HTR-8/SVneo (cell line): ENCODE measurements at regions not wholly inside any gene's neighbourhood (a gene's known extent, or its start where the extent isn't known, plus 50 kb on each side); places are given as distances from the start of the nearest gene placed in this dataset.

Experiments used
- DNase-seq: peaks from one replicate; pipeline ENCODE4 v3.0.0; 2011; ENCODE audit warnings: low spot score, mixed read lengths; ENCODE audit not compliant: insufficient read length
- FAIRE-seq: peaks from 2 replicates; lab custom pipeline; 2011; peaks lifted over from hg19 to GRCh38; lab: Jason Lieb, UNC

DNA sequence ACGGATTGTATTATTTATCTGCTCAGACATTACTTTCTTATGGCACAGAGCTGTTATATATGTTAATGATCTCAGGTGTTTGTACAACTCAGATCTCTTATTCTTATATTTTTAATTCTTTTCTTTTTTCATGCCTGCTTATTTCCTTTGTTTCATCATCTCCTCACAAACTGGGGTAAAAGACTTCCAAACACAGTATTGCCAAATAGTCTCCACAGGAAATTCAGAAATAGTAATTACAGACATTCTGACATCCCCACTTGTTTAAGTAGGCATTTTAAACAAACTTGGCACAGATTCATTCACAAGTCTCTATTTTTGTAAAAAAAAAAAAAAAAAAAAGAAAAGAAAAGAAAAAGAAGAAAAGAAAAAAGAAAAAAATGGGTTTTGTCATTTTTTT is 129.7 kb upstream of the USP38 start:
- DNase-seq (no peak), FAIRE-seq (no peak)

DNA sequence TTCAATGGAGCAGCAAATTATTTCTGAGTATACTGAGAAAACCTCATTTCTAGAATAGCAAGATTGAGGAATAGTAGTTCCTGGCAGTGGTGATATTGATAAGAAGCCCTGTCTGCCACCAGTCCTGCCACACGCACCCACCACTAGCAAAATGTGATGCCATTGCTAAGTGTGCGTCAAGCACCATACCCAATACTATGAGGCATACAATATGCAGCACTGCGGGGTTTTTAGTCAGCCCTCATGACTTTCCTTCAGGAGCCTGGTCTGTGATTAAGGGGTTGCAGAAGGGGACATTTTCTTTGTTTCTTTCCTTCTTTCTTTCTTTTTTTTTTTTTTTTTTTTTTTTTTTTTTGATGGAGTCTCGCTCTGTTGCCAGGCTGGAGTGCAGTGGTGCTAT is 128.7 kb upstream of the USP38 start:
- FAIRE-seq: no peak
- no peak for DNase-seq

DNA sequence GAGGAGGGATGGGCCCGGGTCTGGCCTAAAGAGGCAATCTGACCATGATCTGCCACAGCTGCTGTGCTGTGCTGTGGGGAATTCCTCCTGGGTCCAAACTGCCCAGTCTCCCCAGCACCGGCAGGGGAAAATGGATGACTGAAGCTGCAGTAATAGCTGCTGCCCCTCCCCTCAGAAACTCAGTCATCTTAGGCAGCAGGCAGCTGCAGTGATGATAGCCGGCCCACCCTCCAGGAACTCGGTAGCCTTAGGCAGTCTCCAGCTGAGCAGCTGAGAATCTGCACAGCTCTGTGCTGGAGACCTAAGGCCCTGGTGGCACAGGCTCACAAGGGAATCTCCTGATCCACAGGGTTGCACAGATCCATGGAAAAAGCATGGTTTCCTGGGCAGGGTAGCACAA is 113.4 kb upstream of the USP38 start:
- FAIRE-seq (no peak), DNase-seq (no peak)

DNA sequence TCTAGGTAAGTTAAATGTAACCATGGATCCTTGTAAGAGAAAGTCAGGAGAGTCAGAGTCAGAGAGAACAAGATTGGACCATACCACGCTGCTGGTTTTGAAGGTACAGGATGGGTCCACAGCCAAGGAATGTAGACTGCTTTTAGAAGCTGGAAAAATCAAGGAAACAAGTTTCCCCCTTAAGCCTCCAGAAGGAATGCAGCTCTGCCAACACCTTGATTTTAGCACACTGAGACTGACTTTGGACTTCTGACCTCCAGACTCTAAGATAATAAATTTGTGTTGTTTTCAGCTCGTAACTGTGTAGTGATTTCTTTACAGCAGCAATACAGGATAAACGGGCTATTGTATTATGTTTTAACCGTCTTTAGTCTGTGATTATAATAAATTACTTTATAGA is 108.0 kb upstream of the USP38 start:
- no peak for DNase-seq
- no peak for FAIRE-seq

DNA sequence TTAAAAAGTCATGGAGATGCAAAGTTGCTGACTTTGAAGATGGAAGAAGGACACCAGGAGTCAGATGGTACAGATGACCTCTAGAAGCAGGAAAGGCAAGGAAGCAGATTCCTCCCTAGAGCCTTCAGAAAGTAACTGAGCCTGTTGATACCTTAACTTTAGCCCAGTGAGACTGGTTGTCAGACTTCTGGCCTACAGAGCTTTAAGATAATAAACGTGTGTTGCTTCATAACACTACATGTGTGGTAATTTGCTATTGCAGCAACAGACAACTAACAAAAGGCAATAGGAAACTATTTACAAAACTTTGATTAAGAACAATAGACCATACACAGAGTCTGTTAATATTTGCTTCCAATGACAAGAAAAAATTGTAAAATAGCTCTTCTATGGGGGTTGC is 102.0 kb upstream of the USP38 start:
- DNase-seq: no peak
- FAIRE-seq: no peak

DNA sequence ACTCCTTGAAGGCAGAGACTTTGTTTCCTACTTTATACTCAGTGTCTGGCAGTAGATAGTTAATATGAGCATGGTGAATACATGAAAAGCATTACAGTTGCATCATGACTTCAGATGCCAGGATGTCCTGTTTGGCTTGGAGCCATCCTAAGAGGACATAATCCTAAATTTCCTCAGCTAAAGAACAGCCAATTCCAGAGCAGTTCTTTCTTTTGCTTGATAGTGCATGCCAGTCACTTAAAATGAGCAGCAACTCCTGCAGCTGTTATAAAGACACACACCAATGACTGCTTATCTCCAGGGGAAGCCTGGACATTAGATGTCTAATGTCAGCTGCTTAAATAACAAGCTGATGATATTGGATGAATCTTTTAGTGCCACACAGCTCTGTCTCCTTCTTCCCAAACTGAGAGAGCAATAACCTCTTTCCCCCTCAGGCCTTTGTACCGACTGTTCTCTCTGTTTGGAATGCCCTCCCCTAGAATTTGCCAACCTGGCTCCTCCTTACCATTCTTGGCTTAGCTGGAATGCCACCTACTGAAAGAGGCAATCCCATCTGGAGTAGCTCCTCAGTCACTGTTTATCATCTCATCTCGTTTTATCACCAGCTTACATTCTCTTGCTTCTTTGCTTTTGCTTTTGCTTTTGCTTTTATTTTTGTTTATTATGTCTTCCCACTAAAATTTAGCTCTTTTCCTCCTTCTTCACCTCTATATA is 100.8 kb upstream of the USP38 start:
- FAIRE-seq (peak; percentile 48), DNase-seq (no peak)

DNA sequence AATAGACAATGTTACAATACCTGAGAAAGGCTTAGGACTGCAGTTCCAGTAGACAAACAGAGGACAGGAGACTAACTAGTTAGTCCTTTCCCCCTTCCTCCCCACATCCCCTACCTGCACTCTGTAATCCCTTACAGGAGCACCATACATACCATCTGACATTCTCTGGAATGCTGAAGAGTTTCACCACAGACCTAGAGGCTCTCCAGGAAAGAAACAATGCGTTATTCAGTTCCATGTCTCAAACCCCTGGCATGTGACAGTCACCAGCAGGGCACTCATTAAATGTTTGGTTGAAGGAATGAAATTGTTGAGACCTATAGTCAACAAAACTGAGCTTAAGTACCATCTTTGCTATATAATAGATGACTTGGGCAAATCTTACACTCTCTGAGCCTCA is 100.2 kb upstream of the USP38 start:
- no peak for FAIRE-seq
- no peak for DNase-seq

DNA sequence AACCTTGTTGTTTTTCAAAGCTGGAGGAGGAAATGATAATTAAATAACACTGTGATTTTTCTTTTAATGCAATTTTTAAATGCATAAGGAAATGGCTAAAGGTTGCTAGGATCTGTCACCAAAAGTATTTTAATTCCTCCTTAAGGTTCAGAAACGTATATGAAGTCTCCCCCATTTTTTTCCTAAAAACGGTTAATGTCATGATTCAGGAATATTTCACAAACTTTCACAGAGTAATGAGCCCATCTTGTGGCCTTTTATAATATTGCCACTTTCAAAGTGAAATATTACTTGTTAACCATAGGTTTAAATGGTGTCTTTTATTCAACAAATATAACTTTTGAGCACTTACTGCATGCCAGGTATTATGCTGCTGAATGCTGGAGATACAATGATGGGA is 99.5 kb upstream of the USP38 start:
- peak; percentile 6 for DNase-seq
- FAIRE-seq: no peak

DNA sequence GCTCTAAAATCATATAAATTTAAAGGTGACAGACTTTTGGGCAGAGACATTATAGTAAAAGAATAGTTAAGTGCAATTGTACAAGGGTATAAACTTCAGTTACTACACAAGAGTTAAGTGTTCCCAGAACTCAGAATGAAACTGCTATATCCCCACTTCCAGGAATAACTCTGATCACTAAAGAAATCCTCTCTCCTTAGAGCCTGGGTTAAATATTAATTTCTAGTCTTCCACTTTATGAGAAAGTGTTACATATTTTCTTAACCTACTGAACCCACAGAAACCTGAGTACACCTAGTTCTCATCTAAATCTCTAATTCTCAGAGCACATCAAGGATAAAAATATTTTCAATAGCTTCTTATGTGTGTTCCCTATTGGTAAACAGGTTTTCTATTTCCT is 99.1 kb upstream of the USP38 start:
- DNase-seq (no peak), FAIRE-seq (no peak)

DNA sequence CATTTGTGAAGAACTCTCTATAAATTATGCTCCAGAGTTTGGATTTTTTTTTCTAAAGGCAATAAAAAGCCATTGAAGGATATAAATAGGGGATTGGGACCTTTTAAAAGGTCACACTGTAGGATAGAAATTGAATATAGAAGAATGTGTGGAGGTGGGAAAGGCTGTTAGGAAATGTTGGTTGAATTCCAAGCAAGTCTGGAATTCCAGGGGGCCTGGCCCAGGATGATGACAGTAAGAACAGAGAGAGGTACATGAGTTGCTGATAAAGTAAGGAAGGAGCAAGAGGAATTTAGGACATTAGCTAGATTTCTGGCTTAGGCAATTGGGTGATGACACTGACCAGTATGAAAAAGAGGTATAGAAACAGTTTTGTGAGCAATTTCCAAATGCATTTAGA is 95.4 kb upstream of the USP38 start:
- no peak for FAIRE-seq
- DNase-seq: no peak

DNA sequence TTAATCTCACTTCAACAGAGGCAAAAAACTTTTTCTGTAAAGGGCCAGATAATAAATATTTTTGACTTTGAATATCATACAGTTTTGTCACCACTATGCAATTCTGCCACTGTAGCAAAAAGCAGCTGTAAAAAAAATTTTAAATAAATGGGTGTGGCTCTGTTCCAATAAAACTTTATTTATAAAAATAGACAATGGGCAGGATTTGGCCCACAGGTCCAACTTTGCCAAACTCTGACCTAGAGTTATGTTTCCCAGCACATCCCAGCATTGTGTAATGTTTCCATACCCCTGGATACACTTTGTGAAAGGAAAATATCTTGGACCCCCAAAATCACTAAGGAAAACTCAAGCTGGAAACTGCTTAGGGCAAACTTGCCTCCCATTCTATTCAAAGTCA is 94.9 kb upstream of the USP38 start:
- no peak for DNase-seq
- FAIRE-seq: no peak

DNA sequence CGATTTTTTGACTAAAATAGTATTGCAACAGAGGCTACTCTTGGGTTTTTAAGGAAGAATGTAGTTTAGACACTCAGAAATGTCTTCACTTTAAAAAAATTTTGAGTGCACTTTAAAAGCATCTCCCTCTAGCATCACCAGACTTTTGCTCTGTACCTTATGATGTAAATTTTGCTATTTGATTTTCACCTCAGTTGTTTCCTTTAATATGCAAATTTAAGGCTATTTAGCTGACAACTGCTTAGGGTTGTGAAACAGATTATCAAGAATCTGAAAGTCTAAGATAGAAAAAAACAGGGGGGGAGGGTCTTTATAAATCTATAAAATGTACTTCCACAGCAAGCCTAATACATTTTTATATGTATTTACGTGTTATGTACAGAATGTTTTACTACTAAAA is 92.9 kb upstream of the USP38 start:
- DNase-seq: no peak
- FAIRE-seq: no peak

DNA sequence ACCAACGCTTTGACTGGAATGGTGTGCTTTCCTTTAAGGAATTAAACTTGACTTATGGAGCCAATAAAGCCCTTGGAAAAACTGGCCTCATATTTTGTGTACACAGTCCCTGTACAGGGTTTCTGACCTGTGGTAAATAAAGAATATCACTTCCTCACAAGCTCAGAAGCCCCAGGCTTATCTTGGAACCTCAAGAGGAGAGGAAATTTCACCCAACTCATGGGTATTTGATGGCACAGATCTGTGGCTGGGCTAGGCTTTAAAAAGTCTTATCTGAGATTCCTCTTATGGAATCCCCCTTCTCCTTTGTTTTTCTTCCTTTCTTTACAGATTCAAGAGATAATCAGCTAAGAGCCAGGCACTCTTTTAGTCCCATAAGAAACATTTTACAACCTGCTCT is 89.3 kb upstream of the USP38 start:
- FAIRE-seq: no peak
- no peak for DNase-seq

DNA sequence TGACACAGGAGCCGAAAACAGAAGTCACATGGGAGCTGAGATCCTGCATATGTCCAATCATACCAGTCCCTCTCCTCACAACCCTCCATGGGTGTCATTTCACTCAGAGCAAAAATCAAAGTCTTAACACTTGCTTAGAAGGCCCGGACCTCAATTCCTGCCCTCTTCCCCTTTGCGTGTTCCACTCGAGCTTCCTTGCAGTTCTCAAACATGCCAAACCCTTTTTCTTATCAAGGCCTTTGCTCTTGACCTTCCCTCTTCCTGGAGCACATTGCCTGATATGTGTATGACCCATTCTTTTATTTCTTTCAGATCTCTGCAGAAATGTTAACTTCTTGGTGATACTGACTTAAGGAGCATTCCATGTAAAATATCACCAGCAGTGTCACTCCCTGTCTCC is 87.0 kb upstream of the USP38 start:
- DNase-seq (no peak), FAIRE-seq (no peak)

DNA sequence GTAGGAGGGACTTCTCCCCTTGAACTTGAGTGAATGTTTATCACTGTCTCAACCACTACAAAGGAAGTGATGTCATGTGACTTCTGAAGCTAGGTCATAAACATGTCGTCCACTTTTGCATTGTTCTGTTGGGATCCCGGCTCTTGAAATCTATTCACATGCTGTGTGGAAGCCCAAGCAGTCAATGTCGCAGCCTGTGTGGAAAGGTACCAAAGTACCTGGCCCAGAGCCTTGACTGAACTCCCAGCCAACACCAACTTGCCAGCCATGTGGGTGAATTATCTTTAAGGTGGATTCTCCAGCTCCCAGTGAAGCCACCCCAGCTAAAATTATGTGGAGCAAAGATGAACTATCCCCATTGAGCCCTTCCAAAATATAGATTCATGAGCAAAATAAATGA is 85.0 kb upstream of the USP38 start:
- no peak for DNase-seq
- FAIRE-seq: no peak

DNA sequence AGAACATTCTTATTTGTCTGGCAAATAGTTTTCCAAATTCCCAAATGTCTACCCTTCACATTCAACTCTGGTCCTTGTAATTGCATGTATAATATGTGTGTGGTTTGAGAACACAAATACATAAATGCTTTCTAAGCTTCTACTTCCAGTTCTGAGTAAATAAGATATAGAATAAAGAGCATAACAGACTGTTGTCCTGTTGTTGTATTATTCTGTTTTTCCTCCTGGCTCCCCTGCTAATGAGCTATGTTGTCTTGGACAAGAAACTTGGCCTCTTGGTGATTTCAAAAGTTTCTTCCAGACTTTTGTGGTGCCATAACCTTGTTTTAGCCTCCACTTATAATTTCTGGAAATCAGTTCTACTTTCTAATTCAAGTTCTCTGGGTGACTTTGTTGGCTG is 75.3 kb upstream of the USP38 start:
- DNase-seq (no peak), FAIRE-seq (no peak)

DNA sequence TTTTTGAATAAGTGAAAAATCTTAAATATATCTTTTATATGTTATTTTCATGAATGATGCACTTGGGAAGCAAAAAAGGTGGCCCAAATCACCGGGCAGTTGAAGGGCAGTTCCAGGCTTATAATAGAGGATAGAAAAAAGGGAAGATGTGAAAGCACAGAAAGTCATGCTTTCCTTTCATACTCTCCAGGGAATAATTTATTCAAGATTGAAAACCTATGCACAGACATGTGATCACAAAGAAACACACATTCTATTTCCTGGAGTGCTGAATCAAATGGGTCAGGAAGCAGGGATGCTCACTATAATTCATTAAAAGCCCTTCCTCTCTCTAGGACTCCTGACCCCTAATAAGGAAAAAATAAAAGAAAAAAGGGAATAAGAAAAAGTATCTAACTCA is 66.1 kb upstream of the USP38 start:
- no peak for DNase-seq
- no peak for FAIRE-seq

DNA sequence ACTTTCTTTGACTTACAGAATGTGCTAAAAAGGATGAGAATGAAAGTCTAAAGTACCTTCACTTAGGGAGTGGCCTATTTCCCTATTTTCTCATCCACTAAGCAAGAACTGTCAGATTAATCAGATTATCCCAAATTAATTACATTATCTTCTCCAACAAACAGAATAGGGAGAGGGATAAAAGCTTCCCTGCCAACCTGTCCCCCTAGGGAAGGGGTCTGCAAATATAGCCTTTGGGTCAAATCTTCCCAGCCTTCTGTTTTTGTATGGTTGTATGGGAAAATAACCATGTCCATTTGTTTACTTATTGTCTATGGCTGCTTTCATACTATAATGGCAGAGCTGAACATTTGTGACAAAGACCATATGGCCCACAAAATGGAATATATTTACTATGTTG is 57.1 kb upstream of the USP38 start:
- DNase-seq: no peak
- no peak for FAIRE-seq

DNA sequence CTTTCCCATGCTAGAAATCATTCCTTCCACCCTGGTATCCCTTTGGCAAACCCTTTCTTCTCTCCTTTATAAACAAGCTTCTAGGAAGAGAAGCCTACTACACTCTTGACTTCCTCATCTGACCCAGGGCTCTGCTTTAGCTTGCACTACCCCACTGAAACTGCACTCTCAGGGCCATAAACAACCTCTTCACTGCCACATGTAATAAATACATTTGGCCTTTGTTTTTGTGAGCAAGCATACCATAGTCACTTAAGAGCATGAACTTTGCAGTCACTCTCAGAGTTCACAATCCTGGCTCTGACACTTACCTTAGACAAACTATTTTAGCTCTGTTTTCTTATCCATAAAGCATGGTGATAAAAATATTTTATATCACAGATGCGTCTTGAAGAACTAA is 50.7 kb upstream of the USP38 start:
- DNase-seq (no peak), FAIRE-seq (no peak)
